Left lung (tissue), 4 donors: ENCODE measurements at regions not wholly inside any gene's neighbourhood (a gene's known extent, or its start where the extent isn't known, plus 50 kb on each side); places are given as distances from the start of the nearest gene placed in this dataset.

ENCODE experiments used
- ATAC-seq: fragments of 200-7000 bp; cut with Tn5 transposase; one replicate; pipeline ENCODE4 v1.9.1; 2020; ENCODE audit warnings: moderate library complexity
- DNase-seq, 4 donors: peaks; one replicate each; pipeline ENCODE4 v3.0.0-alpha.2; 2013 to 2020
- H3K27ac ChIP-seq, 2 donors: fragments of 200-600 bp; sonication (generic) in 1 of 2; one replicate each; pipeline versions ENCODE4 v1.5.0 to v1.8.0; 2020 to 2021
- H3K27me3 ChIP-seq, 2 donors: fragments of 200-600 bp; sonication (generic) in 1 of 2; one replicate each; pipeline versions ENCODE4 v1.5.0 to v1.8.0; 2020 to 2021
- H3K36me3 ChIP-seq, 2 donors: fragments of 200-600 bp; sonication (generic) in 1 of 2; one replicate each; pipeline versions ENCODE4 v1.5.0 to v1.8.0; 2020 to 2021
- H3K4me1 ChIP-seq, 2 donors: fragments of 200-600 bp; one replicate each; pipeline ENCODE4 v1.8.0; 2021
- H3K4me3 ChIP-seq, 2 donors: fragments of 200-600 bp; sonication (generic) in 1 of 2; one replicate each; pipeline versions ENCODE4 v1.5.0 to v1.8.0; 2020 to 2021; ENCODE audit warnings: mild to moderate bottlenecking in 1 of 2
- H3K9me3 ChIP-seq, 2 donors: fragments of 200-600 bp; sonication (generic) in 1 of 2; one replicate each; pipeline versions ENCODE4 v1.5.0 to v1.8.0; 2020 to 2021
- intact Hi-C, 2 donors: fragments of 100-400 bp; cut with DNase I; formaldehyde crosslinking; loops; one replicate each; pipeline versions ENCODE4 v1.11.2 to v1.14.2; 2022
- TF ChIP-seq, protein P1 (sequence below), 2 donors: fragments of 200-600 bp; sonication (generic) in 1 of 2; IDR thresholded peaks; one replicate each; pipeline versions ENCODE4 v1.5.0 to v1.8.0; 2021; ENCODE audit warnings: antibody characterized with exemption in 2 of 2
- donor health status: DM: no; HTN: yes; CAD: no.
- donor health status: DM: no; HTN: no; CAD: no.

DNA sequence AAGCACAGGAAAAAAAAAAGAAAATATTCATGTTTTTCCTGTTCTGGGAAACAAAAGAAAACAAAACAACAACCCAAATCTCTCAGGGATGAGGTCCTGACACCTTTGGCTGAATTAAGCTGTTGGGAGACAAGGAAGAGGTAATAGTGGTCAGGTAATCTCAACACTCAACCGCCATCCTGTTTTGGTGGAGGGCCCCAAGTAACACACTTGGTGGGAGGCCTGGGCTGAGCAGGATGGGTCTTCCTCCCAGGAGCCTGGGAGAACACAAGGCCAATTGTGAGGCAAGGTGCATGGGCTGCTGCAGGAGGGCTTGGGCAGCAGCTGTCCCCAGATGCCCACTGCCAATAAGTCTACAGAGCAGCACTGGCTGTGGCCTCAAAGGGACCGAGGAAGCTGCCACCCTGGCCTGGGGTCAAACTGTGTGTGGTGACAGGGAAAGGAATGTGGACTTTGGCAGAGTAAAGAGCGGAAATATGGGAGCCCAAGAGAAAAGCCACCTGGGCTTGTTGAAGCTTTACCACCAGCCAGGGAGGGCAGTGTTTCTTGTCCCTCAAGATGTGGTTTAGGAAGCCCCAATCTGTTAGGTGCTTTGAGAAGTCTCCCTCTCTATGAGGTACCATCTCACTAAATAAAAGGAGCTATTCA is 93.5 kb upstream of the SLC25A13 start:
- H3K4me3 ChIP-seq = no peak overlapping the region
- ATAC-seq (no peak), DNase-seq (peak in 1 of 4 donors; percentile 31)
- TF ChIP-seq, protein P1, sequence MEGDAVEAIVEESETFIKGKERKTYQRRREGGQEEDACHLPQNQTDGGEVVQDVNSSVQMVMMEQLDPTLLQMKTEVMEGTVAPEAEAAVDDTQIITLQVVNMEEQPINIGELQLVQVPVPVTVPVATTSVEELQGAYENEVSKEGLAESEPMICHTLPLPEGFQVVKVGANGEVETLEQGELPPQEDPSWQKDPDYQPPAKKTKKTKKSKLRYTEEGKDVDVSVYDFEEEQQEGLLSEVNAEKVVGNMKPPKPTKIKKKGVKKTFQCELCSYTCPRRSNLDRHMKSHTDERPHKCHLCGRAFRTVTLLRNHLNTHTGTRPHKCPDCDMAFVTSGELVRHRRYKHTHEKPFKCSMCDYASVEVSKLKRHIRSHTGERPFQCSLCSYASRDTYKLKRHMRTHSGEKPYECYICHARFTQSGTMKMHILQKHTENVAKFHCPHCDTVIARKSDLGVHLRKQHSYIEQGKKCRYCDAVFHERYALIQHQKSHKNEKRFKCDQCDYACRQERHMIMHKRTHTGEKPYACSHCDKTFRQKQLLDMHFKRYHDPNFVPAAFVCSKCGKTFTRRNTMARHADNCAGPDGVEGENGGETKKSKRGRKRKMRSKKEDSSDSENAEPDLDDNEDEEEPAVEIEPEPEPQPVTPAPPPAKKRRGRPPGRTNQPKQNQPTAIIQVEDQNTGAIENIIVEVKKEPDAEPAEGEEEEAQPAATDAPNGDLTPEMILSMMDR (IDR thresholded peaks at IDR 0.05) = no peak
- no peaks in the 10 kb centered on the region for H3K27me3 ChIP-seq
- no peaks in the 10 kb centered on the region for H3K4me1 ChIP-seq
- intact Hi-C loops = no loop called here
- no peaks in the 10 kb centered on the region for H3K36me3 ChIP-seq
- no peak overlapping the region for H3K27ac ChIP-seq
- H3K9me3 ChIP-seq = no peaks in the 10 kb centered on the region

DNA sequence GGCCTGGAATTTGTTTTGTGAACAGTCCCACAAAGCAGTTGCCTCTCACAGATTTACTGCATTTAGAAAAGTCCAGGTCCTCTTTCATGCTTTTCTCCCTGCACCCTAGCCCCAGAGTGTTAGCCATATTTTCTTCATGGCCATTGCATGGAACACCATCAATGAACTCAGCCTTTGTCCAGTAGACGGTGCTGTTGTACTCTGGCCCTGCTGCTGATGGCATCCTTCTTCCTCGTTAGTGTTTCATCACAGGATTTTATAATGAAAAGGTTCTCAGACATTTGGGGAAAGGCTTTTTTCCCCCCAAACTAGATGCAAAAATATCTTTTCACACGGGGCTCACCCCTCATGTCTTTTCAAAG is 93.0 kb upstream of the SLC25A13 start:
- Histone ChIP-seq H3K27ac (no peak overlapping the region), H3K4me1 (no peaks in the 10 kb centered on the region), H3K36me3 (no peaks in the 10 kb centered on the region), H3K4me3 (no peak overlapping the region), H3K27me3 (no peaks in the 10 kb centered on the region), H3K9me3 (no peaks in the 10 kb centered on the region)
- intact Hi-C loops = loop anchor here in 1 of 2 donors (5.0 kb wide), 1 partner anchor 607 kb away; the partner anchor contains the start of gene DLX5
- ATAC-seq (peak; percentile 88), DNase-seq (peak in 2 of 4 donors; percentile 14 to 60)
- TF ChIP-seq, protein P1 (IDR thresholded peaks at IDR 0.05) = peak; percentile 52 to 55

DNA sequence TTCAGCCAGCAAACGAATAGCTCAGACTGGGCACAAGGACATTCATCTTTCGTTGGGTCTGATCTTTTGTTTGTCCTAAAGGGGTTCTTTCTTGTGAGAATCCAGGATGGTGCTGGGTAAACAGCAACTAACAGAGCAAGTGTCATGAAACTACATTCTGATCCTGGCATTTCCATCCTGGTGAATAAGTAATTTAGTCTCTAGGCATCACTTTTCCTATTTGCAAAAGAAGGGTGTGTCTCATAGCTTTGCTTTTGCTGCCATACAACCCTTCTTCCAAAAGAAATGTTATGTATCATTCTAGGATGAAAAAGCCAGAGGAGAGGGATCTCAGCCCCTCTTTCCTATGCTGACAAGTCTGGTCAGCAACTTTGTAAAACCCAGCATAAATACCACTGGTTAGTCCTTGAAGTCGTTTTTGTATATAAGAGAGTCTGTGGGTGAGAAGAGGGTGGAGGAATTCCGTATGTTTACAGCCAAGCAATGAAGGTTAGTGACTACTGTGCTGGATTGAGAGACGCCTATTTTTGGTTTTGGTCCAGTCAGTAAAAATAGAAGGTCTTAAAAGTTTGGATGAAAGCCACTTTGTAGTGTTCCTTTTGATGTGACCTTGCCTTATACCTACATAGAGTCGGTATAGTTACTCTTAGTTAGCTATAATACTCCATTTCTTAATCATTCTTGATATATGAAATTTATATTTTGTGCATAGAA is 88.4 kb upstream of the SLC25A13 start:
- H3K27ac ChIP-seq = no peak overlapping the region
- H3K36me3 ChIP-seq = no peaks in the 10 kb centered on the region
- H3K4me3 ChIP-seq = no peak overlapping the region
- ATAC-seq = no peak
- no peaks in the 10 kb centered on the region for H3K9me3 ChIP-seq
- TF ChIP-seq, protein P1 (IDR thresholded peaks at IDR 0.05) = no peak
- H3K27me3 ChIP-seq = no peaks in the 10 kb centered on the region
- no peaks in the 10 kb centered on the region for H3K4me1 ChIP-seq
- no peak for DNase-seq
- intact Hi-C loops = loop anchor here in 1 of 2 donors (5.0 kb wide), 1 partner anchor 612 kb away; the partner anchor contains the start of gene DLX5

DNA sequence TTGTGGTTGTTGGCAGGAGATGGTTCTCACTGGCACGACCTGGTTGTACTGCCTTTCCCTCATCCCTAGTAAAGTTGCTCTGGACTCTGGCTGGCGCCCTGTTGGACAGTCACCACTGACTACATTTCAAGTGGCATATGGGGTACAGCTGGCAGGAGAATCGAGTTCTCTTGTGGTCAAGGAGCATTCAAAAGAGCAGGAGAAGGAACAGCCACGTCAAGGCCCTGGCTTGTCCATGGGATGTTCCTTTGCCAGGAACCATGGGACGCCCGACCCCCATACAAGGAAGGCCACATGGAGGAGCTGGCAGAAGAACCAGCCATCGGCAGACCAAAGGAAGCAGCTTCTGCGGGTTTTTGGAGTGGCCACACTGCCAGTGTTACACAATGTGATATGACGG is 87.0 kb upstream of the SLC25A13 start:
- Histone ChIP-seq H3K36me3 (no peaks in the 10 kb centered on the region), H3K4me1 (no peaks in the 10 kb centered on the region), H3K4me3 (no peak overlapping the region), H3K27me3 (no peaks in the 10 kb centered on the region), H3K9me3 (no peaks in the 10 kb centered on the region), H3K27ac (no peak overlapping the region)
- TF ChIP-seq, protein P1 (IDR thresholded peaks at IDR 0.05) = no peak
- DNase-seq (peak in 1 of 4 donors; percentile 30), ATAC-seq (no peak)
- intact Hi-C loops = no loop called here

DNA sequence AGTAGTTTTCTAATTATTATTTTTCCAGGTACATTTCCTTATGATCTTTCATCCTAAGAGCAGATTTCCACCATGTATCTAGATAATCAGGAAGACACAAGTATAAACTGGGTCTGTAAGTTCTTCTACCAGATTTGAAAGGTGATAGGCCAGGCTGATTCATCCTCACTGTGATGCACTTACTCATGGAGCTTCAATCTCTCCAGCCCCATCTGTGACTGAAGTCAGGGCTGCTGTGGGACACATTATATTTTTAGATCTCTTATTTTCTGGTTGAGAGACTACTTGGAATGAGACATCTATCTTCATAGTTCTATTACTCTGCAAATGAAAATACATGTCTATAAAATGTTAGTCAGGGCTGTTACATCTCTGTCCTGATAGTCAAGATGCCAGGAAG is 85.5 kb upstream of the SLC25A13 start:
- ATAC-seq (no peak), DNase-seq (no peak)
- TF ChIP-seq, protein P1 (IDR thresholded peaks at IDR 0.05) = no peak
- Histone ChIP-seq H3K4me3 (no peak overlapping the region), H3K4me1 (no peaks in the 10 kb centered on the region), H3K27ac (no peak overlapping the region), H3K9me3 (no peaks in the 10 kb centered on the region), H3K36me3 (no peaks in the 10 kb centered on the region), H3K27me3 (no peaks in the 10 kb centered on the region)
- intact Hi-C loops = no loop called here
